HEK293T (cell line): ENCODE measurements at regions not wholly inside any gene's neighbourhood (a gene's known extent, or its start where the extent isn't known, plus 50 kb on each side); places are given as distances from the start of the nearest gene placed in this dataset.

Experiments
- CTCF ChIA-PET: fragments of 350-600 bp; formaldehyde crosslinking; extraction: SDS; loops from one replicate; lab custom pipeline; 2021; ENCODE audit warnings: antibody characterized with exemption, inconsistent platforms; lab: Yijun Ruan, JAX
- POLR2A ChIA-PET: fragments of 350-600 bp; formaldehyde crosslinking; extraction: SDS; loops from one replicate; lab custom pipeline; 2020; ENCODE audit warnings: antibody characterized with exemption, inconsistent platforms; lab: Yijun Ruan, JAX
- DNase-seq: peaks from one replicate; pipeline ENCODE4 v3.0.0; 2012; ENCODE audit warnings: mixed read lengths; ENCODE audit errors: extremely low spot score
- ARNT ChIP-seq: fragments of 450-650 bp; IDR thresholded peaks from 2 replicates; pipeline ENCODE4 v1.6.1; 2017; ENCODE audit warnings: mild to moderate bottlenecking
- BHLHE40 ChIP-seq: fragments of 450-650 bp; IDR thresholded peaks from 2 replicates; pipeline ENCODE4 v1.6.1; 2016; ENCODE audit warnings: mild to moderate bottlenecking, moderate library complexity, borderline replicate concordance
- CTBP1 ChIP-seq: fragments of 450-650 bp; IDR thresholded peaks from 2 replicates; pipeline ENCODE4 v1.6.1; 2016; ENCODE audit warnings: borderline replicate concordance
- ELF4 ChIP-seq: fragments of 450-650 bp; IDR thresholded peaks from 2 replicates; pipeline ENCODE4 v1.6.1; 2017; ENCODE audit warnings: antibody characterized with exemption
- FOXA1 ChIP-seq: fragments of 450-650 bp; IDR thresholded peaks from 2 replicates; pipeline ENCODE4 v1.6.1; 2016; ENCODE audit warnings: mild to moderate bottlenecking
- FOXK2 ChIP-seq: fragments of 450-650 bp; IDR thresholded peaks from 2 replicates; pipeline ENCODE4 v1.6.1; 2016; ENCODE audit warnings: mild to moderate bottlenecking
- FOXM1 ChIP-seq: fragments of 450-650 bp; IDR thresholded peaks from 2 replicates; pipeline ENCODE4 v1.6.1; 2017; ENCODE audit warnings: mild to moderate bottlenecking, borderline replicate concordance
- HDGF ChIP-seq: fragments of 450-650 bp; IDR thresholded peaks from 2 replicates; pipeline ENCODE4 v1.6.1; 2017; ENCODE audit warnings: antibody characterized with exemption, borderline replicate concordance
- L3MBTL2 ChIP-seq: fragments of 450-650 bp; conservative IDR thresholded peaks from 2 replicates; pipeline ENCODE4 v1.6.1; 2016; ENCODE audit warnings: mild to moderate bottlenecking
- LEF1 ChIP-seq: fragments of 450-650 bp; IDR thresholded peaks from 2 replicates; pipeline ENCODE4 v1.6.1; 2017; ENCODE audit warnings: mild to moderate bottlenecking, borderline replicate concordance
- NFRKB ChIP-seq: fragments of 450-650 bp; IDR thresholded peaks from 2 replicates; pipeline ENCODE4 v1.6.1; 2016; ENCODE audit warnings: mild to moderate bottlenecking, moderate library complexity
- SP1 ChIP-seq: fragments of 450-650 bp; IDR thresholded peaks from 2 replicates; pipeline ENCODE4 v1.6.1; 2017
- SUZ12 ChIP-seq: fragments of 450-650 bp; IDR thresholded peaks from 2 replicates; pipeline ENCODE4 v1.6.1; 2016; ENCODE audit warnings: mild to moderate bottlenecking
- TARDBP ChIP-seq: fragments of 450-650 bp; IDR thresholded peaks from 2 replicates; pipeline ENCODE4 v1.6.1; 2016
- ZNF384 ChIP-seq: fragments of 450-650 bp; IDR thresholded peaks from 2 replicates; pipeline ENCODE4 v1.6.1; 2016
- TF ChIP-seq, protein P1 (sequence below): fragments of 450-650 bp; IDR thresholded peaks from 2 replicates; pipeline ENCODE4 v1.6.1; 2016

DNA sequence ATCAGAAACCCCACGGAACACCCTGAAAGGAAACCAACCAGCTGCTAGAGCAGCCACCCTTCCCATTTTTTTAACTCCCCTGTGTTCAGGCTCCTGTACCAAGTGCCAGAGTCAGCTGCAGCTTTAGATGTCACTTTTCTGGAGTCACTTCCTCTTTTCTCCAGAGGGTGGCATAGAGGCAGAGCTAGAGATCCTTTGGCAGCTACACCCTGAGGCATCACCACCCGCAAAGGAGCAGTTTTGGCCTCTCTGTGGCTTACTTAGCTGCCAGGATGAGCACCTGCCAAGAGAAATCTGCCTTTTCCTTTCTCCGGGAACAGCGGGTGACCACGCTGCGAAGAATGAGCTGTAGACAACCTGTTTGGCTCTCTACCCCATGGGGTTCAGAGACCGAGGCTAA, 58.0 kb upstream of the CHRDL1 start:
- ChIA-PET POLR2A (no interaction called here), CTCF (interaction anchor here (1.1 to 1.6 kb wide), 3 partner anchors 245 to 401 kb away, joined by 3 to 5 read pairs (median 4); no protein-coding TSS in a partner anchor)
- no peak for TF ChIP-seq BHLHE40
- TF ChIP-seq LEF1: no peak
- TF ChIP-seq FOXM1: no peak
- TF ChIP-seq ELF4: no peak
- TF ChIP-seq, protein P1, sequence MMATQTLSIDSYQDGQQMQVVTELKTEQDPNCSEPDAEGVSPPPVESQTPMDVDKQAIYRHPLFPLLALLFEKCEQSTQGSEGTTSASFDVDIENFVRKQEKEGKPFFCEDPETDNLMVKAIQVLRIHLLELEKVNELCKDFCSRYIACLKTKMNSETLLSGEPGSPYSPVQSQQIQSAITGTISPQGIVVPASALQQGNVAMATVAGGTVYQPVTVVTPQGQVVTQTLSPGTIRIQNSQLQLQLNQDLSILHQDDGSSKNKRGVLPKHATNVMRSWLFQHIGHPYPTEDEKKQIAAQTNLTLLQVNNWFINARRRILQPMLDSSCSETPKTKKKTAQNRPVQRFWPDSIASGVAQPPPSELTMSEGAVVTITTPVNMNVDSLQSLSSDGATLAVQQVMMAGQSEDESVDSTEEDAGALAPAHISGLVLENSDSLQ: no peak
- TF ChIP-seq L3MBTL2: no peak
- no peak for TF ChIP-seq SUZ12
- no peak for TF ChIP-seq FOXK2
- peak; percentile 43 for DNase-seq

DNA sequence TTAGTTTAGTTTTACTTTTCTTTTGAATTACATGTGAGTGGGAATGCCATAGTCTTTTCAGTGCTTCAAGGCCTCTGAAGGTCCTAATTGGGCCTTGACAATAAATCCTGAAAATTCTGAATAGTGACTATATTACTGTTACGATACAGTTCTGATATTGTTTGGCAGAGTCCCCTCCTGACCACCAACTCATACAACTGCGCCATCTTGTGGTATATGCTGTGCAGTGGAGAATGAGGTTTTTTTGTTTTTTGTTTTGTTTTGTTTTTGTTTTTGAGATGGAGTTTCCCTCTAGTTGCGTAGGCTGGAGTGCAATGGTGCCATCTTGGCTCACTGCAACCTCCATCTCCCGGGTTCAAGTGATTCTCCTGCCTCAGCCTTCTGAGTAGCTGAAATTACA, 56.6 kb upstream of the CHRDL1 start:
- ChIA-PET CTCF (interaction anchor here (0.5 to 0.6 kb wide), 2 partner anchors 18 to 40 kb away, joined by 3 read pairs; no protein-coding TSS in a partner anchor), POLR2A (no interaction called here)
- DNase-seq: peak; percentile 58
- TF ChIP-seq L3MBTL2: no peak
- TF ChIP-seq CTBP1: no peak
- TF ChIP-seq NFRKB: no peak
- no peak for TF ChIP-seq ARNT
- TF ChIP-seq, protein P1: no peak
- no peak for TF ChIP-seq ZNF384
- TF ChIP-seq HDGF: no peak
- no peak for TF ChIP-seq FOXA1
- TF ChIP-seq SUZ12: no peak
- no peak for TF ChIP-seq FOXM1
- TF ChIP-seq LEF1: no peak
- TF ChIP-seq ELF4: no peak
- TF ChIP-seq BHLHE40: no peak
- no peak for TF ChIP-seq FOXK2

DNA sequence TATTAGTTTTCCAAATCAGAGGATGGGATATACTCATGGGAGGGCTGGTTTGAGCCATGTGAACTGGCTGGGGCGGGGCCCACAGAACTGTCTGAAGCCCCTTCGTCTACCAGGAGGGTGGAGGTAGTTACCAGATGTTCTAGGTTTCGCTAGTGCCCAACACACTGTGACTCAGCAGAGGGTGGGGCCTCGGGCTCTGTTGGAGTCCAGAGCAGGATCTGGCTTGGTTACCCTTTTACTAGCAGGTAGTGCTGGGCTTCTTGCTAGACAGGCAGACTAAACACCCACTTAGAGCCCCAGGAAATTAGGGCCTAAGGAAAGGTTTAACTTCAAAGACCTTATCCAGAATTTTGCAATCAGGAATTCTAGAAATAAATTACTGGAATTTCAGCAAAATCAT, 56.2 kb upstream of the CHRDL1 start:
- POLR2A ChIA-PET: no interaction called here
- DNase-seq: no peak
- CTCF ChIA-PET: no interaction called here
- TF ChIP-seq HDGF (no peak), CTBP1 (no peak), NFRKB (no peak), LEF1 (no peak), ARNT (no peak), BHLHE40 (no peak), FOXK2 (no peak), ELF4 (no peak)
- TF ChIP-seq, protein P1: no peak

DNA sequence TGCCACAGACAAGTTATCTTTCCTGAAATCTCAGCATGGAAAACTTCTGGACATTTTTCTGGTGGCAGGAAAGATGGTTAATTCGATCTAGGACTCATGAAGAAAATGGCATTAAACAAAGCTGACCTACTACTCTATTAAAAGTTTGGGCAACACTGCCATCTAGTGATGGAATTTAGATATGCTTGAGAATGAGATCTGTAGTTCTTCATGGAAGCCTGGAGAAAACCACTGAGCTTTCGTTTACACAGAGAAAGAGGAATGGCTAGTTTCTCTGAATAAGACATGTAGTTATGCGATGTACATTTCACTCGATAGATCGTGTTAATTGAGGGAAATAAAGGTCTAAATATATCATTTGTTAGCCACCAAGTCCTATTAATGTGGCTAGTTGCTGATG, 51.7 kb upstream of the CHRDL1 start:
- DNase-seq: peak; percentile 64
- TF ChIP-seq FOXA1 (no peak), L3MBTL2 (no peak), ZNF384 (no peak), NFRKB (no peak), FOXM1 (no peak), TARDBP (no peak), ARNT (no peak), SP1 (no peak), ELF4 (no peak), FOXK2 (no peak), SUZ12 (no peak), CTBP1 (no peak), BHLHE40 (no peak), LEF1 (no peak), HDGF (no peak)
- TF ChIP-seq, protein P1: no peak
- CTCF ChIA-PET: interaction anchor here (0.8 to 1.7 kb wide), 15 partner anchors 10 to 686 kb away, joined by 3 to 13 read pairs (median 4); no protein-coding TSS in a partner anchor
- POLR2A ChIA-PET: interaction anchor here (0.7 kb wide), 1 partner anchor 13 kb away, joined by 3 read pairs; no protein-coding TSS in a partner anchor

DNA sequence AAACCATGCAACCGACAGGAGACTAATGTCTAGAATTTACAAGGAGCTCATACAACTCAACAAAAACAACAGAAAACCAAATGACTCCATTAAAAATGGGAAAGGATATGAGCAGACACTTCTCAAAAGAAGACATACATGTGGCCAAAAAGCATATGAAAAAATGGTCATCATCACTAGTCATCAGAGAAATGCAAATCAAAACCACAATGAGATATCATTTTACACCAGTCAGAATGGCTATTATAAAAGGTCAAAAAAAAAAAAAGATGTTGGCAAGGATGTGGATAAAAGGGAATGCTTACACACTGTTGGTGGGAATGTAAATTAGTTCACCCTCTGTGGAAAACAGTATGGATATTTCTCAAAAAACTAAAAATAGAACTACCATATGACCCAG, 50.5 kb upstream of the CHRDL1 start:
- ChIA-PET POLR2A (no interaction called here), CTCF (interaction anchor here (1.7 kb wide), 1 partner anchor 428 kb away, joined by 9 read pairs; no protein-coding TSS in a partner anchor)
- no peak for DNase-seq
- no peak for TF ChIP-seq FOXM1
- TF ChIP-seq ZNF384: no peak
- no peak for TF ChIP-seq SUZ12
- TF ChIP-seq L3MBTL2: no peak
- TF ChIP-seq ARNT: no peak
- TF ChIP-seq FOXK2: no peak
- TF ChIP-seq SP1: no peak
- no peak for TF ChIP-seq LEF1
- TF ChIP-seq TARDBP: no peak
- no peak for TF ChIP-seq HDGF
- no peak for TF ChIP-seq NFRKB
- TF ChIP-seq CTBP1: no peak
- TF ChIP-seq BHLHE40: no peak
- TF ChIP-seq, protein P1: no peak
- no peak for TF ChIP-seq ELF4
- no peak for TF ChIP-seq FOXA1
